ENCODE measurements at regions not wholly inside any gene's neighbourhood (a gene's known extent, or its start where the extent isn't known, plus 50 kb on each side); places are given as distances from the start of the nearest gene placed in this dataset.

GRCh38 chr1:194267021-194267420, 1080.6 kb upstream of the B3GALT2 start:
- no peak for DNase-seq (ENCODE audit: low read depth)

- no peak for DNase-seq (ENCODE audit: low read depth)
These were observed 1069.6 kb upstream of the B3GALT2 start for GRCh38 chr1:194256010-194256409.

- no peak for DNase-seq (ENCODE audit: low read depth)
These were observed 1065.8 kb upstream of the B3GALT2 start for GRCh38 chr1:194252199-194252598.

- no peak for DNase-seq (ENCODE audit: low read depth)
These were observed 1054.8 kb upstream of the B3GALT2 start for GRCh38 chr1:194241215-194241614.

- DNase-seq (ENCODE audit: low read depth): no peak
These were observed 1046.7 kb upstream of the B3GALT2 start for GRCh38 chr1:194233069-194233468.

- no peak for DNase-seq (ENCODE audit: low read depth)
These were observed 1044.1 kb upstream of the B3GALT2 start for GRCh38 chr1:194230351-194231144.

- DNase-seq (ENCODE audit: low read depth): no peak
These were observed 1042.0 kb upstream of the B3GALT2 start for GRCh38 chr1:194228427-194228826.

- no peak for DNase-seq (ENCODE audit: low read depth)
These were observed 1040.7 kb upstream of the B3GALT2 start for GRCh38 chr1:194227161-194227560.

GRCh38 chr1:194225821-194226220, 1039.4 kb upstream of the B3GALT2 start:
- no peak for DNase-seq (ENCODE audit: low read depth)

- DNase-seq (ENCODE audit: low read depth): no peak
These were observed 1037.2 kb upstream of the B3GALT2 start for GRCh38 chr1:194223596-194223995.

GRCh38 chr1:194215448-194215847, 1029.0 kb upstream of the B3GALT2 start:
- DNase-seq (ENCODE audit: low read depth): no peak

- no peak for DNase-seq (ENCODE audit: low read depth)
These were observed 1028.3 kb upstream of the B3GALT2 start for GRCh38 chr1:194214735-194215134.

GRCh38 chr1:194209920-194210319, 1023.5 kb upstream of the B3GALT2 start:
- DNase-seq (ENCODE audit: low read depth): no peak

GRCh38 chr1:194208674-194209073, 1022.3 kb upstream of the B3GALT2 start:
- no peak for DNase-seq (ENCODE audit: low read depth)

GRCh38 chr1:194196562-194196961, 1010.1 kb upstream of the B3GALT2 start:
- DNase-seq (ENCODE audit: low read depth): no peak

GRCh38 chr1:194194724-194195123, 1008.3 kb upstream of the B3GALT2 start:
- no peak for DNase-seq (ENCODE audit: low read depth)

- no peak for DNase-seq (ENCODE audit: low read depth)
These were observed 998.6 kb upstream of the B3GALT2 start for GRCh38 chr1:194184974-194185373.

- DNase-seq (ENCODE audit: low read depth): no peak
These were observed 998.0 kb upstream of the B3GALT2 start for GRCh38 chr1:194184425-194184824.

GRCh38 chr1:194181845-194182244, 995.4 kb upstream of the B3GALT2 start:
- DNase-seq (ENCODE audit: low read depth): no peak

- DNase-seq (ENCODE audit: low read depth): no peak
These were observed 989.8 kb upstream of the B3GALT2 start for GRCh38 chr1:194176212-194176611.

- no peak for DNase-seq (ENCODE audit: low read depth)
These were observed 988.8 kb upstream of the B3GALT2 start for GRCh38 chr1:194175251-194175650.

GRCh38 chr1:194174528-194174927, 988.1 kb upstream of the B3GALT2 start:
- DNase-seq (ENCODE audit: low read depth): no peak

GRCh38 chr1:194171596-194171995, 985.2 kb upstream of the B3GALT2 start:
- no peak for DNase-seq (ENCODE audit: low read depth)

GRCh38 chr1:194167956-194168640, 981.7 kb upstream of the B3GALT2 start:
- no peak for DNase-seq (ENCODE audit: low read depth)
